Inferior parietal cortex (tissue), 1 donor: ENCODE measurements at regions not wholly inside any gene's neighbourhood (a gene's known extent, or its start where the extent isn't known, plus 50 kb on each side); places are given as distances from the start of the nearest gene placed in this dataset.
"Not testable (repeated sequence)": the region's sequence is repeated elsewhere in the genome, so short reads cannot be mapped to it uniquely, and the experiment has no call there.

ENCODE experiments used
- DNase-seq: peaks from one replicate; pipeline ENCODE4 v3.0.0-alpha.2; 2016; ENCODE audit errors: extremely low spot score

- DNase-seq: no peak
These were observed 780.4 kb upstream of the SLITRK6 start for GRCh38 chr13:86579662-86580061.

GRCh38 chr13:86581706-86582105 lies 782.5 kb upstream of the SLITRK6 start:
- DNase-seq: no peak

GRCh38 chr13:86584301-86584700 lies 785.1 kb upstream of the SLITRK6 start:
- no peak for DNase-seq

GRCh38 chr13:86585835-86586234 lies 786.6 kb upstream of the SLITRK6 start:
- DNase-seq: no peak

- no peak for DNase-seq
These were observed 792.6 kb upstream of the SLITRK6 start for GRCh38 chr13:86591862-86592261.

GRCh38 chr13:86601351-86601750 lies 802.1 kb upstream of the SLITRK6 start:
- DNase-seq: no peak

- no peak for DNase-seq
These were observed 807.0 kb upstream of the SLITRK6 start for GRCh38 chr13:86606264-86606663.

GRCh38 chr13:86608701-86609100 lies 809.5 kb upstream of the SLITRK6 start:
- DNase-seq: no peak

- no peak for DNase-seq
These were observed 834.1 kb upstream of the SLITRK6 start for GRCh38 chr13:86633346-86633745.

- DNase-seq: not testable (repeated sequence)
These were observed 852.0 kb upstream of the SLITRK6 start for GRCh38 chr13:86651171-86651570.

GRCh38 chr13:86653009-86653408 lies 853.8 kb upstream of the SLITRK6 start:
- DNase-seq: no peak

GRCh38 chr13:86655561-86655960 lies 856.3 kb upstream of the SLITRK6 start:
- DNase-seq: no peak

- DNase-seq: no peak
These were observed 860.9 kb upstream of the SLITRK6 start for GRCh38 chr13:86660090-86660489.

GRCh38 chr13:86665842-86666241 lies 866.6 kb upstream of the SLITRK6 start:
- no peak for DNase-seq

GRCh38 chr13:86673931-86674431 lies 874.8 kb upstream of the SLITRK6 start:
- no peak for DNase-seq

- no peak for DNase-seq
These were observed 882.0 kb upstream of the SLITRK6 start for GRCh38 chr13:86681223-86681622.

GRCh38 chr13:86684402-86684801 lies 885.2 kb upstream of the SLITRK6 start:
- DNase-seq: no peak

GRCh38 chr13:86689911-86690310 lies 890.7 kb upstream of the SLITRK6 start:
- no peak for DNase-seq

- no peak for DNase-seq
These were observed 893.1 kb upstream of the SLITRK6 start for GRCh38 chr13:86692291-86692690.

GRCh38 chr13:86710013-86710412 lies 910.8 kb upstream of the SLITRK6 start:
- DNase-seq: no peak

GRCh38 chr13:86710896-86711295 lies 911.7 kb upstream of the SLITRK6 start:
- no peak for DNase-seq

GRCh38 chr13:86714495-86714894 lies 915.3 kb upstream of the SLITRK6 start:
- DNase-seq: no peak

- no peak for DNase-seq
These were observed 925.9 kb upstream of the SLITRK6 start for GRCh38 chr13:86725105-86725504.

- no peak for DNase-seq
These were observed 930.0 kb upstream of the SLITRK6 start for GRCh38 chr13:86729206-86729605.

- DNase-seq: no peak
These were observed 932.8 kb upstream of the SLITRK6 start for GRCh38 chr13:86731987-86732386.
